IMR-90 (cell line): ENCODE measurements at regions not wholly inside any gene's neighbourhood (a gene's known extent, or its start where the extent isn't known, plus 50 kb on each side); places are given as distances from the start of the nearest gene placed in this dataset.

Source experiments
- ATAC-seq: fragments of 200-7000 bp; cut with Tn5 transposase; 2 replicates; pipeline ENCODE4 v1.9.1; 2020; ENCODE audit warnings: low read depth, mild to moderate bottlenecking, moderate library complexity
- BruUV-seq: library from RNA; stranded (reverse); fragments of 400-500 nt; replicated peaks from 2 replicates; lab custom pipeline; 2021; lab: Mats Ljungman, UMichigan
- CTCF ChIA-PET: fragments of 300-600 bp; formaldehyde crosslinking; extraction: SDS; loops from one replicate; lab custom pipeline; 2021; ENCODE audit warnings: antibody characterized with exemption; lab: Yijun Ruan, JAX
- POLR2A ChIA-PET: fragments of 300-600 bp; sonication (Branson Sonifier 250); formaldehyde crosslinking; loops from one replicate; lab custom pipeline; 2022; ENCODE audit warnings: antibody characterized with exemption; ENCODE audit not compliant: unreplicated experiment; lab: Charles Lee
- DNase-seq: peaks from one replicate; pipeline ENCODE4 v3.0.0; 2013
- H2AFZ ChIP-seq: replicated peaks from 2 replicates; pipeline ENCODE3; 2013; ENCODE audit warnings: low read length, mild to moderate bottlenecking; ENCODE audit not compliant: poor library complexity
- H2AK5ac ChIP-seq: 2 replicates; pipeline ENCODE4 v1.6.1; 2013; ENCODE audit warnings: low read depth, low read length, inconsistent platforms
- H2AK9ac ChIP-seq: replicated peaks from 2 replicates; pipeline ENCODE3; 2013; ENCODE audit warnings: mild to moderate bottlenecking, low read depth, low read length, moderate library complexity; ENCODE audit not compliant: poor library complexity
- H2BK120ac ChIP-seq: 2 replicates; pipeline ENCODE4 v1.6.1; 2013; ENCODE audit warnings: low read depth, low read length, inconsistent platforms
- H2BK15ac ChIP-seq: 3 replicates; pipeline ENCODE4 v1.6.1; 2013; ENCODE audit warnings: low read depth, low read length, inconsistent platforms
- H2BK20ac ChIP-seq: 2 replicates; pipeline ENCODE4 v1.6.1; 2013; ENCODE audit warnings: low read depth, mild to moderate bottlenecking, inconsistent platforms, low read length, moderate library complexity
- H2BK5ac ChIP-seq: 2 replicates; pipeline ENCODE4 v1.6.1; 2013; ENCODE audit warnings: mild to moderate bottlenecking, low read depth, low read length, inconsistent platforms; ENCODE audit not compliant: poor library complexity, severe bottlenecking
- H3K14ac ChIP-seq: replicated peaks from 2 replicates; pipeline ENCODE4 v1.6.1; 2013; ENCODE audit warnings: low read depth, low read length, inconsistent platforms
- H3K18ac ChIP-seq: 2 replicates; pipeline ENCODE4 v1.6.1; 2013; ENCODE audit warnings: low read depth, low read length, control low read depth
- H3K23ac ChIP-seq: 2 replicates; pipeline ENCODE4 v1.6.1; 2013; ENCODE audit warnings: low read depth, low read length, inconsistent platforms
- H3K27ac ChIP-seq: 2 replicates; pipeline ENCODE4 v1.5.1; 2013; ENCODE audit warnings: mild to moderate bottlenecking, control low read depth, low read length; ENCODE audit not compliant: insufficient read depth
- H3K27me3 ChIP-seq: 2 replicates; pipeline ENCODE4 v1.6.1; 2013; ENCODE audit warnings: low read length; ENCODE audit not compliant: control insufficient read depth, insufficient read depth
- H3K36me3 ChIP-seq: 2 replicates; pipeline ENCODE4 v1.6.1; 2013; ENCODE audit warnings: low read length, mixed read lengths; ENCODE audit not compliant: control insufficient read depth, insufficient read depth
- H3K4ac ChIP-seq: 2 replicates; pipeline ENCODE4 v1.6.1; 2013; ENCODE audit warnings: low read depth, low read length, inconsistent platforms
- H3K4me1 ChIP-seq: 2 replicates; pipeline ENCODE4 v1.6.1; 2013; ENCODE audit warnings: low read length, mixed read lengths; ENCODE audit not compliant: control insufficient read depth, insufficient read depth
- H3K4me2 ChIP-seq: 2 replicates; pipeline ENCODE4 v1.6.1; 2013; ENCODE audit warnings: low read depth, mild to moderate bottlenecking, control low read depth, low read length, moderate library complexity
- H3K4me3 ChIP-seq: 2 replicates; pipeline ENCODE4 v1.5.1; 2013; ENCODE audit warnings: low read depth, mild to moderate bottlenecking, control low read depth, low read length, moderate library complexity; ENCODE audit not compliant: insufficient read depth
- H3K56ac ChIP-seq: 2 replicates; pipeline ENCODE4 v1.6.1; 2013; ENCODE audit warnings: low read length, inconsistent platforms; ENCODE audit not compliant: insufficient read depth; ENCODE audit errors: extremely low read depth
- H3K79me1 ChIP-seq, 2 experiments: 2 replicates each; pipeline ENCODE4 v1.6.1; 2013; ENCODE audit warnings: low read length in 2 of 2, inconsistent platforms in 1 of 2, low read depth in 1 of 2
- H3K9ac ChIP-seq: 2 replicates; pipeline ENCODE4 v1.6.1; 2013; ENCODE audit warnings: low read depth, low read length, control low read depth
- H3K9me1 ChIP-seq: 2 replicates; pipeline ENCODE4 v1.6.1; 2013; ENCODE audit warnings: low read length, inconsistent platforms; ENCODE audit not compliant: insufficient read depth
- H3K9me3 ChIP-seq: 2 replicates; pipeline ENCODE4 v1.6.1; 2013; ENCODE audit warnings: low read length; ENCODE audit not compliant: control insufficient read depth, insufficient read depth
- H4K20me1 ChIP-seq: 2 replicates; pipeline ENCODE4 v1.6.1; 2013; ENCODE audit warnings: low read length, inconsistent platforms; ENCODE audit not compliant: insufficient read depth
- H4K5ac ChIP-seq: 2 replicates; pipeline ENCODE4 v1.6.1; 2013; ENCODE audit warnings: mild to moderate bottlenecking, low read depth, low read length, control low read depth
- H4K8ac ChIP-seq, 2 experiments: 2 replicates each; pipeline ENCODE4 v1.6.1; 2013; ENCODE audit warnings: low read depth in 2 of 2, low read length in 2 of 2, control low read depth in 1 of 2, inconsistent platforms in 1 of 2
- H4K91ac ChIP-seq: 2 replicates; pipeline ENCODE4 v1.6.1; 2013; ENCODE audit warnings: low read depth, low read length, inconsistent platforms; ENCODE audit not compliant: insufficient read depth
- BHLHE40 ChIP-seq: fragments of 150-350 bp; IDR thresholded peaks from 2 replicates; pipeline ENCODE4 v1.6.1; 2016; ENCODE audit warnings: mild to moderate bottlenecking, low read depth, low read length
- CEBPB ChIP-seq: IDR thresholded peaks from 2 replicates; pipeline ENCODE4 v1.6.1; 2012; ENCODE audit warnings: low read depth, low read length, improper control_type of control experiment
- CHD1 ChIP-seq: IDR thresholded peaks from 2 replicates; pipeline ENCODE4 v1.6.1; 2012; ENCODE audit warnings: low read depth, low read length, improper control_type of control experiment
- FOS ChIP-seq: fragments of 150-350 bp; IDR thresholded peaks from 2 replicates; pipeline ENCODE4 v1.6.1; 2016; ENCODE audit warnings: low read depth, low read length
- MAFK ChIP-seq: IDR thresholded peaks from 2 replicates; pipeline ENCODE4 v1.6.1; 2012; ENCODE audit warnings: low read depth, low read length, improper control_type of control experiment
- MAZ ChIP-seq: IDR thresholded peaks from 2 replicates; pipeline ENCODE4 v1.6.1; 2012; ENCODE audit warnings: low read depth, mild to moderate bottlenecking, low read length, improper control_type of control experiment, moderate library complexity, borderline replicate concordance
- MXI1 ChIP-seq: IDR thresholded peaks from 2 replicates; pipeline ENCODE4 v1.6.1; 2012; ENCODE audit warnings: low read depth, mild to moderate bottlenecking, low read length, moderate library complexity, borderline replicate concordance
- NFE2L2 ChIP-seq: fragments of 150-350 bp; IDR thresholded peaks from 2 replicates; pipeline ENCODE4 v1.6.1; 2016; ENCODE audit warnings: low read depth, mild to moderate bottlenecking, low read length
- POLR2A ChIP-seq: IDR thresholded peaks from 2 replicates; pipeline ENCODE4 v1.6.1; 2012; ENCODE audit warnings: mild to moderate bottlenecking, low read depth, low read length
- RAD21 ChIP-seq: IDR thresholded peaks from 2 replicates; pipeline ENCODE4 v1.6.1; 2012; ENCODE audit warnings: low read length, improper control_type of control experiment
- RCOR1 ChIP-seq: IDR thresholded peaks from 2 replicates; pipeline ENCODE4 v1.6.1; 2012; ENCODE audit warnings: mild to moderate bottlenecking, low read length, improper control_type of control experiment; ENCODE audit not compliant: insufficient replicate concordance
- RFX5 ChIP-seq: IDR thresholded peaks from 2 replicates; pipeline ENCODE4 v1.8.0; 2012; ENCODE audit warnings: low read depth, mild to moderate bottlenecking, low read length, moderate library complexity
- SMC3 ChIP-seq: fragments of 150-350 bp; IDR thresholded peaks from 2 replicates; pipeline ENCODE4 v1.6.1; 2016; ENCODE audit warnings: low read depth, mild to moderate bottlenecking, antibody characterized with exemption, low read length, moderate library complexity
- USF2 ChIP-seq: fragments of 150-350 bp; IDR thresholded peaks from 2 replicates; pipeline ENCODE4 v1.6.1; 2017; ENCODE audit warnings: mild to moderate bottlenecking, antibody characterized with exemption, low read length, low read depth
- WGBS, 2 experiments: methylation state at CpG; one replicate each; pipeline versions ENCODE4 v1.1.5 to v1.1.7; 2013; ENCODE audit warnings: missing lambda C conversion rate in 2 of 2; ENCODE audit not compliant: insufficient read length in 1 of 2; ENCODE audit errors: extremely low coverage in 2 of 2; 5-methylcytosine and 5-hydroxymethylcytosine counted together
- dilution Hi-C: fragments of 300-500 bp; cut with HindIII; formaldehyde crosslinking; loops from one replicate; pipeline ENCODE4 v1.14.3; 2018; ENCODE audit warnings: low sequenced_read_pairs; ENCODE audit not compliant: unreplicated experiment
- in situ Hi-C: fragments of 300-500 bp; cut with MboI; formaldehyde crosslinking; loops from 3 replicates; pipeline ENCODE4 v1.14.3; 2019; ENCODE audit warnings: low sequenced_read_pairs, inconsistent platforms, mixed read lengths
- intact Hi-C: fragments of 100-400 bp; cut with micrococcal nuclease; formaldehyde crosslinking; loops from 2 replicates; pipeline ENCODE4 v1.10.0; 2022
- TF ChIP-seq, protein P1 (sequence below): fragments of 150-350 bp; IDR thresholded peaks from 2 replicates; pipeline ENCODE4 v1.6.1; 2016; ENCODE audit warnings: low read depth, mild to moderate bottlenecking, low read length, moderate library complexity, borderline replicate concordance
- TF ChIP-seq, protein P2 (sequence below): conservative IDR thresholded peaks from 2 replicates; pipeline ENCODE4 v1.5.1; 2012; ENCODE audit warnings: mild to moderate bottlenecking, low read depth, low read length, improper control_type of control experiment

DNA sequence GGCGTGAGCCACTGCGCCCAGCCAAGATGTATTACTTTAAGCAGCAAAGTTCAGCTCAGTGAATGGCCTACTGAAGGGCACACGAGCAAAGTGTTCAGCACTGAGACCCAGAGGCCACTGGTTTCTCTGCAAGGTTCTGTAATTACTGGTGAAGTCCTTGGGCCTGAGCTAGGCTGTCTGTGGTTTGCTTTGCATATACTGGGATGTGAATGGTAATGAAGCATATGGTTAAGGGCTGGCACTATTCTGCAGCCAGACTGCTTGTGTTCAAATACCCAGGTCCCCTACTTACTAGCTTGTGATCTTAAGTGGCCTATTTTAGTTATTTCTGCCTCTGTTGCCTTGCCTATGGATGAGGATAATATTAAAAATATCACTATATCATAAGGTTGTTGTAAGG, 72.0 kb downstream of the LLPH start:
- TF ChIP-seq MAFK (no peak), SMC3 (no peak), MAZ (no peak), USF2 (no peak), RCOR1 (no peak), RAD21 (no peak), CEBPB (no peak), BHLHE40 (no peak), POLR2A (no peak), CHD1 (no peak), FOS (no peak), MXI1 (no peak), NFE2L2 (no peak), RFX5 (no peak)
- TF ChIP-seq, protein P1, sequence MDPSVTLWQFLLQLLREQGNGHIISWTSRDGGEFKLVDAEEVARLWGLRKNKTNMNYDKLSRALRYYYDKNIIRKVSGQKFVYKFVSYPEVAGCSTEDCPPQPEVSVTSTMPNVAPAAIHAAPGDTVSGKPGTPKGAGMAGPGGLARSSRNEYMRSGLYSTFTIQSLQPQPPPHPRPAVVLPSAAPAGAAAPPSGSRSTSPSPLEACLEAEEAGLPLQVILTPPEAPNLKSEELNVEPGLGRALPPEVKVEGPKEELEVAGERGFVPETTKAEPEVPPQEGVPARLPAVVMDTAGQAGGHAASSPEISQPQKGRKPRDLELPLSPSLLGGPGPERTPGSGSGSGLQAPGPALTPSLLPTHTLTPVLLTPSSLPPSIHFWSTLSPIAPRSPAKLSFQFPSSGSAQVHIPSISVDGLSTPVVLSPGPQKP: no peak
- TF ChIP-seq, protein P2, sequence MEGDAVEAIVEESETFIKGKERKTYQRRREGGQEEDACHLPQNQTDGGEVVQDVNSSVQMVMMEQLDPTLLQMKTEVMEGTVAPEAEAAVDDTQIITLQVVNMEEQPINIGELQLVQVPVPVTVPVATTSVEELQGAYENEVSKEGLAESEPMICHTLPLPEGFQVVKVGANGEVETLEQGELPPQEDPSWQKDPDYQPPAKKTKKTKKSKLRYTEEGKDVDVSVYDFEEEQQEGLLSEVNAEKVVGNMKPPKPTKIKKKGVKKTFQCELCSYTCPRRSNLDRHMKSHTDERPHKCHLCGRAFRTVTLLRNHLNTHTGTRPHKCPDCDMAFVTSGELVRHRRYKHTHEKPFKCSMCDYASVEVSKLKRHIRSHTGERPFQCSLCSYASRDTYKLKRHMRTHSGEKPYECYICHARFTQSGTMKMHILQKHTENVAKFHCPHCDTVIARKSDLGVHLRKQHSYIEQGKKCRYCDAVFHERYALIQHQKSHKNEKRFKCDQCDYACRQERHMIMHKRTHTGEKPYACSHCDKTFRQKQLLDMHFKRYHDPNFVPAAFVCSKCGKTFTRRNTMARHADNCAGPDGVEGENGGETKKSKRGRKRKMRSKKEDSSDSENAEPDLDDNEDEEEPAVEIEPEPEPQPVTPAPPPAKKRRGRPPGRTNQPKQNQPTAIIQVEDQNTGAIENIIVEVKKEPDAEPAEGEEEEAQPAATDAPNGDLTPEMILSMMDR: no peak
- no peak for DNase-seq
- Histone ChIP-seq H2BK120ac (no peak overlapping the region), H2BK20ac (no peak overlapping the region), H3K23ac (no peak overlapping the region), H3K14ac (no peak overlapping the region), H2AK9ac (no peak overlapping the region), H3K4me1 (no peaks in the 10 kb centered on the region), H3K9ac (no peak overlapping the region), H3K56ac (no peak overlapping the region), H3K4me2 (no peak overlapping the region), H4K91ac (no peak overlapping the region), H4K5ac (no peak overlapping the region), H3K4ac (no peak overlapping the region), H4K20me1 (no peaks in the 10 kb centered on the region), H3K18ac (no peak overlapping the region), H4K8ac (no peak overlapping the region), H3K4me3 (no peak overlapping the region), H2AK5ac (no peak overlapping the region), H2BK15ac (no peak overlapping the region), H3K36me3 (no peaks in the 10 kb centered on the region), H2AFZ (no peak overlapping the region), H3K9me3 (no peaks in the 10 kb centered on the region), H2BK5ac (no peak overlapping the region), H3K27me3 (peaks cover 18% of the 10 kb centered on the region), H3K9me1 (no peaks in the 10 kb centered on the region), H3K27ac (no peak overlapping the region), H3K79me1 (no peaks in the 10 kb centered on the region)
- ChIA-PET CTCF (no interaction called here), POLR2A (no interaction called here)
- dilution Hi-C loops (no loop called here), in situ Hi-C loops (no loop called here), intact Hi-C loops (no loop called here)
- no peak for ATAC-seq
- 100% methylated on average over 2 of the region's 3 CpGs; no CpG with 5 or more reads in 1 of the 2 experiments for WGBS, 2 experiments
- no TSS peak for BruUV-seq
